ENCODE measurements at regions not wholly inside any gene's neighbourhood (a gene's known extent, or its start where the extent isn't known, plus 50 kb on each side); places are given as distances from the start of the nearest gene placed in this dataset.

GRCh38 chr4:181507938-181508337 lies 735.3 kb upstream of the TENM3 start:
- no peak for TF ChIP-seq CTCF (IDR thresholded peaks at IDR 0.05; ENCODE audit: unreplicated experiment)
- ChIA-PET POLR2A (no interaction called here), CTCF (interaction anchor here (0.6 to 1.3 kb wide), 3 partner anchors 21 to 1115 kb away, joined by 3 to 5 read pairs (median 4); no protein-coding TSS in a partner anchor)
- Mint-ChIP-seq H3K27ac (ENCODE audit: low read depth, unreplicated experiment) (no peak overlapping the region), H3K36me3 (ENCODE audit: insufficient read depth, unreplicated experiment) (no peaks in the 10 kb centered on the region), H3K9me3 (ENCODE audit: unreplicated experiment) (no peaks in the 10 kb centered on the region), H3K4me3 (ENCODE audit: unreplicated experiment) (no peak overlapping the region), H3K27me3 (ENCODE audit: insufficient read depth, unreplicated experiment) (no peaks in the 10 kb centered on the region), H3K4me1 (ENCODE audit: insufficient read depth, unreplicated experiment) (peaks cover 6% of the 10 kb centered on the region)
- no TSS peak for BruUV-seq (replicated peaks)
- intact Hi-C loops (cut with micrococcal nuclease) = no loop called here
- DNase-seq (ENCODE audit: unreplicated experiment) = no peak

- H3K36me3 Mint-ChIP-seq (ENCODE audit: insufficient read depth, unreplicated experiment) = no peaks in the 10 kb centered on the region
- ChIA-PET CTCF (interaction anchor here (0.6 to 1.3 kb wide), 3 partner anchors 20 to 366 kb away, joined by 3 to 4 read pairs (median 4); no protein-coding TSS in a partner anchor), POLR2A (no interaction called here)
- no peak for TF ChIP-seq CTCF (IDR thresholded peaks at IDR 0.05; ENCODE audit: unreplicated experiment)
- H3K4me3 Mint-ChIP-seq (ENCODE audit: unreplicated experiment) = no peak overlapping the region
- no TSS peak for BruUV-seq (replicated peaks)
- H3K27ac Mint-ChIP-seq (ENCODE audit: low read depth, unreplicated experiment) = no peak overlapping the region
- no peaks in the 10 kb centered on the region for H3K9me3 Mint-ChIP-seq (ENCODE audit: unreplicated experiment)
- peaks cover 6% of the 10 kb centered on the region for H3K4me1 Mint-ChIP-seq (ENCODE audit: insufficient read depth, unreplicated experiment)
- intact Hi-C loops (cut with micrococcal nuclease) = no loop called here
- H3K27me3 Mint-ChIP-seq (ENCODE audit: insufficient read depth, unreplicated experiment) = no peaks in the 10 kb centered on the region
- DNase-seq (ENCODE audit: unreplicated experiment) = no peak
These were observed 734.6 kb upstream of the TENM3 start for GRCh38 chr4:181508601-181509000.

- Mint-ChIP-seq H3K27ac (ENCODE audit: low read depth, unreplicated experiment) (no peak overlapping the region), H3K36me3 (ENCODE audit: insufficient read depth, unreplicated experiment) (no peaks in the 10 kb centered on the region), H3K9me3 (ENCODE audit: unreplicated experiment) (no peaks in the 10 kb centered on the region), H3K27me3 (ENCODE audit: insufficient read depth, unreplicated experiment) (no peaks in the 10 kb centered on the region), H3K4me3 (ENCODE audit: unreplicated experiment) (no peak overlapping the region), H3K4me1 (ENCODE audit: insufficient read depth, unreplicated experiment) (peaks cover 6% of the 10 kb centered on the region)
- CTCF ChIA-PET = interaction anchor here (0.6 to 1.3 kb wide), 3 partner anchors 20 to 367 kb away, joined by 3 to 4 read pairs (median 4); no protein-coding TSS in a partner anchor
- POLR2A ChIA-PET = no interaction called here
- no TSS peak for BruUV-seq (replicated peaks)
- no peak for DNase-seq (ENCODE audit: unreplicated experiment)
- no peak for TF ChIP-seq CTCF (IDR thresholded peaks at IDR 0.05; ENCODE audit: unreplicated experiment)
- intact Hi-C loops (cut with micrococcal nuclease) = no loop called here
These were observed 734.1 kb upstream of the TENM3 start for GRCh38 chr4:181509073-181509472.

- DNase-seq (ENCODE audit: unreplicated experiment) = no peak
- intact Hi-C loops (cut with micrococcal nuclease) = no loop called here
- Mint-ChIP-seq H3K27me3 (ENCODE audit: insufficient read depth, unreplicated experiment) (no peaks in the 10 kb centered on the region), H3K9me3 (ENCODE audit: unreplicated experiment) (no peaks in the 10 kb centered on the region), H3K36me3 (ENCODE audit: insufficient read depth, unreplicated experiment) (no peaks in the 10 kb centered on the region), H3K4me1 (ENCODE audit: insufficient read depth, unreplicated experiment) (no peaks in the 10 kb centered on the region), H3K27ac (ENCODE audit: low read depth, unreplicated experiment) (no peak overlapping the region), H3K4me3 (ENCODE audit: unreplicated experiment) (no peak overlapping the region)
- ChIA-PET POLR2A (no interaction called here), CTCF (interaction anchor here (0.6 to 4.2 kb wide), 3 partner anchors 9 to 150 kb away, joined by 3 to 29 read pairs (median 4); no protein-coding TSS in a partner anchor)
- no TSS peak for BruUV-seq (replicated peaks)
- TF ChIP-seq CTCF (IDR thresholded peaks at IDR 0.05; ENCODE audit: unreplicated experiment) = no peak
These were observed 725.7 kb upstream of the TENM3 start for GRCh38 chr4:181517491-181517890.
